ENCODE measurements at regions not wholly inside any gene's neighbourhood (a gene's known extent, or its start where the extent isn't known, plus 50 kb on each side); places are given as distances from the start of the nearest gene placed in this dataset.

- no peak for TF ChIP-seq POLR2A (IDR thresholded peaks at IDR 0.05)
- TF ChIP-seq, protein P1, sequence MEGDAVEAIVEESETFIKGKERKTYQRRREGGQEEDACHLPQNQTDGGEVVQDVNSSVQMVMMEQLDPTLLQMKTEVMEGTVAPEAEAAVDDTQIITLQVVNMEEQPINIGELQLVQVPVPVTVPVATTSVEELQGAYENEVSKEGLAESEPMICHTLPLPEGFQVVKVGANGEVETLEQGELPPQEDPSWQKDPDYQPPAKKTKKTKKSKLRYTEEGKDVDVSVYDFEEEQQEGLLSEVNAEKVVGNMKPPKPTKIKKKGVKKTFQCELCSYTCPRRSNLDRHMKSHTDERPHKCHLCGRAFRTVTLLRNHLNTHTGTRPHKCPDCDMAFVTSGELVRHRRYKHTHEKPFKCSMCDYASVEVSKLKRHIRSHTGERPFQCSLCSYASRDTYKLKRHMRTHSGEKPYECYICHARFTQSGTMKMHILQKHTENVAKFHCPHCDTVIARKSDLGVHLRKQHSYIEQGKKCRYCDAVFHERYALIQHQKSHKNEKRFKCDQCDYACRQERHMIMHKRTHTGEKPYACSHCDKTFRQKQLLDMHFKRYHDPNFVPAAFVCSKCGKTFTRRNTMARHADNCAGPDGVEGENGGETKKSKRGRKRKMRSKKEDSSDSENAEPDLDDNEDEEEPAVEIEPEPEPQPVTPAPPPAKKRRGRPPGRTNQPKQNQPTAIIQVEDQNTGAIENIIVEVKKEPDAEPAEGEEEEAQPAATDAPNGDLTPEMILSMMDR (IDR thresholded peaks at IDR 0.05) = no peak
These were observed 305.1 kb upstream of the RGMB start for GRCh38 chr5:98468188-98468869.
